ENCODE measurements at regions not wholly inside any gene's neighbourhood (a gene's known extent, or its start where the extent isn't known, plus 50 kb on each side); places are given as distances from the start of the nearest gene placed in this dataset.

DNA sequence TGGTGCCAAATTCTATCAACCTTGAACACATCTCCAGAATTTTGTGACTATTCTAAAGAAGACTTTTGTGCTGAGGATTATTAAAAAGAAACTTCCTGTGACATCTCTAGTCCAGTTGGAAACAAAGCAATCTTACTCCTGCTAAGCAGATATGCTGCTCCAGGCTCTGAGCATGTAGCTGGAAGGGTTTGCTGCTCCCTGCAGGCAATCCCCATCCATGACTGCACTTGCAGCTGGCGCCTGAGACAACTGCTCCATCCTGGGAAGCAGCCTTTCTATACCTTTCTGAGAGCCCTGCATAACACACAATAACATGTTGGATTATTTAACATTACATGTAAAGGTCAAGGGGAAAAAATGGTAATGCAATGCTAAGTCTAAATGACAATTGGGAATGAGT, 105.1 kb downstream of the NDUFA12 start:
- no peak overlapping the region for H3K9ac ChIP-seq (ENCODE audit: low read length)
- H4K20me1 ChIP-seq (ENCODE audit: low read depth, low read length), result no peaks in the 10 kb centered on the region
- no peak overlapping the region for H2AFZ ChIP-seq (ENCODE audit: low read depth, low read length, severe bottlenecking)
- TF ChIP-seq EZH2phosphoT487 (conservative IDR thresholded peaks at IDR 0.05; ENCODE audit: low read length), result no peak
- TF ChIP-seq, protein P1, sequence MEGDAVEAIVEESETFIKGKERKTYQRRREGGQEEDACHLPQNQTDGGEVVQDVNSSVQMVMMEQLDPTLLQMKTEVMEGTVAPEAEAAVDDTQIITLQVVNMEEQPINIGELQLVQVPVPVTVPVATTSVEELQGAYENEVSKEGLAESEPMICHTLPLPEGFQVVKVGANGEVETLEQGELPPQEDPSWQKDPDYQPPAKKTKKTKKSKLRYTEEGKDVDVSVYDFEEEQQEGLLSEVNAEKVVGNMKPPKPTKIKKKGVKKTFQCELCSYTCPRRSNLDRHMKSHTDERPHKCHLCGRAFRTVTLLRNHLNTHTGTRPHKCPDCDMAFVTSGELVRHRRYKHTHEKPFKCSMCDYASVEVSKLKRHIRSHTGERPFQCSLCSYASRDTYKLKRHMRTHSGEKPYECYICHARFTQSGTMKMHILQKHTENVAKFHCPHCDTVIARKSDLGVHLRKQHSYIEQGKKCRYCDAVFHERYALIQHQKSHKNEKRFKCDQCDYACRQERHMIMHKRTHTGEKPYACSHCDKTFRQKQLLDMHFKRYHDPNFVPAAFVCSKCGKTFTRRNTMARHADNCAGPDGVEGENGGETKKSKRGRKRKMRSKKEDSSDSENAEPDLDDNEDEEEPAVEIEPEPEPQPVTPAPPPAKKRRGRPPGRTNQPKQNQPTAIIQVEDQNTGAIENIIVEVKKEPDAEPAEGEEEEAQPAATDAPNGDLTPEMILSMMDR (IDR thresholded peaks at IDR 0.05; ENCODE audit: insufficient read depth, low read length, poor library complexity, severe bottlenecking), result no peak
- no peaks in the 10 kb centered on the region for H3K27me3 ChIP-seq (ENCODE audit: low read length)
- H3K4me2 ChIP-seq (ENCODE audit: low read depth, low read length, poor library complexity, severe bottlenecking), result no peak overlapping the region
- no peaks in the 10 kb centered on the region for H3F3A ChIP-seq (ENCODE audit: insufficient read depth)
- no peak overlapping the region for H3K27ac ChIP-seq (ENCODE audit: low read depth, low read length)
- no peaks in the 10 kb centered on the region for H3K9me2 ChIP-seq (replicated peaks; ENCODE audit: insufficient read depth, low read length)
- no peaks in the 10 kb centered on the region for H3K9me3 ChIP-seq (ENCODE audit: insufficient read depth, low read length)
- H3K79me2 ChIP-seq (ENCODE audit: insufficient read depth, low read length), result no peaks in the 10 kb centered on the region
- H3K36me3 ChIP-seq (ENCODE audit: low read length), result no peaks in the 10 kb centered on the region
- H3K4me3 ChIP-seq (ENCODE audit: insufficient read depth, low read length, poor library complexity, severe bottlenecking), result no peak overlapping the region

DNA sequence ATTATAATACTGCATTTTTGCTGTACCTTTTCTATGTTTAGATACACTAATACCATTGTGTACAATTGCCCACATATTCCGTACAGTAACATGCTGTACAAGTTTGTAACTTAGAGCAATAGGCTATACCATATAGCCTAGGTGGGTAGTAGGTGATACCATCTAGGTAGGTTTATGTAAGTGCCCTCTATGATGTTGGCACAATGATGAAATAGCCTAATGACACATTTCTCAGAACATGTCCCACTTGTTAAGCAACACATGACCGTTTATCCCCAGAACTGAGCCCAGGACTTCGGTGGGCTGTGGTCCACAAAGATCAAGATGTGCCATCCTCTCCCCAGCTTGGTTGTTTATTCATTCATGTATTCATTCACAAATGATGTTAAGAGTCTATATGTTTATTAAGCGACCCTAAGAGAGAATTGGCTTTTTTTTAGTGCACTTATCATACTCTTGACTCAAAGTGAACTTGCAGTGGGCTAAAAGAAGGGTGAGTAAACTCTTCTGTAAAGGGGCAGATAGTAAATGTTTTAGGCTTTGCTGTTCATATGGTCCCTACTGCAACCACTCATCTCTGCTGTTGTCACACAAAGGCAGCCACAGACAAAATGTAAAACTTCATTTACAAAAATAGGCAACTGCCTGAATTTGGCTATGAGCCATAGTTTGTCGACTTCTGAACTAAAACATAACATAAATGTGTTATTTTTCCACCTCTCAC, 110.8 kb downstream of the NDUFA12 start:
- Histone ChIP-seq H2AFZ (ENCODE audit: low read depth, low read length, severe bottlenecking) (no peak overlapping the region), H3F3A (ENCODE audit: insufficient read depth) (no peaks in the 10 kb centered on the region), H3K27ac (ENCODE audit: low read depth, low read length) (no peak overlapping the region), H3K4me3 (ENCODE audit: insufficient read depth, low read length, poor library complexity, severe bottlenecking) (no peak overlapping the region), H3K4me2 (ENCODE audit: low read depth, low read length, poor library complexity, severe bottlenecking) (no peak overlapping the region), H4K20me1 (ENCODE audit: low read depth, low read length) (no peaks in the 10 kb centered on the region), H3K9me2 (replicated peaks; ENCODE audit: insufficient read depth, low read length) (no peaks in the 10 kb centered on the region), H3K9me3 (ENCODE audit: insufficient read depth, low read length) (no peaks in the 10 kb centered on the region), H3K79me2 (ENCODE audit: insufficient read depth, low read length) (no peaks in the 10 kb centered on the region), H3K36me3 (ENCODE audit: low read length) (no peaks in the 10 kb centered on the region), H3K27me3 (ENCODE audit: low read length) (no peaks in the 10 kb centered on the region), H3K9ac (ENCODE audit: low read length) (no peak overlapping the region)
- TF ChIP-seq EZH2phosphoT487 (conservative IDR thresholded peaks at IDR 0.05; ENCODE audit: low read length), result no peak
- TF ChIP-seq, protein P1 (IDR thresholded peaks at IDR 0.05; ENCODE audit: insufficient read depth, low read length, poor library complexity, severe bottlenecking), result no peak

DNA sequence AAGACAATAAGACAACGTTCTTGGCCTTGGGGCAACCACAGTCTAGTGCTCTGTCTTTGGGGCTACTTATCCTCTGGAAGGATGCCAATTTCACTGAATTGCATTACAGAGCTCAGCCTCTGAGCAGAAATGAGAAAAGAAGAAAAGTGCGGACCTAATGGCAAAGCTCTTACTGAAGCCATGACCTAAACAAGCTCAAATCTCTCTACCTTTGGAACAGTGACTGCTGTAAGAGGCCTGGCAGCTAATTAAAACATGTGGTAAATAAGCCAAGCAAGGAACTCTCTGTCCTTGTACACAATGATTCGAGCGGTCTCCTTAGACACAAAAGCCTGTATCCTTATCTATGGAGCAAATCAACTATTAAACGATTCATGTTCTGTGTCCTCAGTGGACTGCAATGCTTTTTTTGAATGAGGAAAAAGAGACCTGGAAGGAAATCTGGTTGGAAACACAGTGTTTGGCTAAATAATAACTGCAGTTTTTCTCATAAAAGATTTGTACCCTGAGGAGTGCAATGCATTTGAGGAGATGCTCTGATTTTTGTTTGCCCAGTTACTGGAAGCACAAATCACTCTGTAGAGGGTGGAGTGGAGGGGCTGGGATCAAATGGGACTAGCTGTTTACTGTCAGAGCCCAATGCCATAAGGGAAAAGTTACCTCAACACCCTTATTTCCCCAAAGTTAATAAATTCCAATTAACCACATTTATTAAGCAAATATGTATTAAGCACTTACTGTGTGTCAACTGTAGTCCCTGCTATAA, 113.9 kb downstream of the NDUFA12 start:
- Histone ChIP-seq H3K79me2 (ENCODE audit: insufficient read depth, low read length) (no peaks in the 10 kb centered on the region), H3K9me2 (replicated peaks; ENCODE audit: insufficient read depth, low read length) (no peaks in the 10 kb centered on the region), H3K4me3 (ENCODE audit: insufficient read depth, low read length, poor library complexity, severe bottlenecking) (no peak overlapping the region), H2AFZ (ENCODE audit: low read depth, low read length, severe bottlenecking) (no peak overlapping the region), H3K27ac (ENCODE audit: low read depth, low read length) (no peak overlapping the region), H3F3A (ENCODE audit: insufficient read depth) (no peaks in the 10 kb centered on the region), H3K27me3 (ENCODE audit: low read length) (no peaks in the 10 kb centered on the region), H3K9me3 (ENCODE audit: insufficient read depth, low read length) (no peaks in the 10 kb centered on the region), H4K20me1 (ENCODE audit: low read depth, low read length) (no peaks in the 10 kb centered on the region), H3K4me2 (ENCODE audit: low read depth, low read length, poor library complexity, severe bottlenecking) (no peak overlapping the region), H3K36me3 (ENCODE audit: low read length) (no peaks in the 10 kb centered on the region), H3K9ac (ENCODE audit: low read length) (no peak overlapping the region)
- TF ChIP-seq, protein P1 (IDR thresholded peaks at IDR 0.05; ENCODE audit: insufficient read depth, low read length, poor library complexity, severe bottlenecking), result no peak
- no peak for TF ChIP-seq EZH2phosphoT487 (conservative IDR thresholded peaks at IDR 0.05; ENCODE audit: low read length)
